Smooth muscle cell (in vitro differentiated cells): ENCODE measurements at regions not wholly inside any gene's neighbourhood (a gene's known extent, or its start where the extent isn't known, plus 50 kb on each side); places are given as distances from the start of the nearest gene placed in this dataset.

Experiments used
- DNase-seq: peaks from one replicate; lab custom pipeline; 2025; ENCODE audit not compliant: unreplicated experiment; lab: John Stamatoyannopoulos, UW
- H2AFZ ChIP-seq: fragments of 200-600 bp; sonication (generic); 2 replicates; pipeline ENCODE4 v1.6.0; 2016; ENCODE audit warnings: antibody characterized with exemption, low read depth, mild to moderate bottlenecking
- H3F3A ChIP-seq: fragments of 200-600 bp; sonication (generic); 2 replicates; pipeline ENCODE4 v1.6.0; 2017; ENCODE audit warnings: antibody characterized with exemption, low read depth
- H3K27ac ChIP-seq: fragments of 200-600 bp; sonication (generic); 2 replicates; pipeline ENCODE4 v1.5.1; 2016; ENCODE audit warnings: low read depth, mild to moderate bottlenecking
- H3K27me3 ChIP-seq: fragments of 200-600 bp; sonication (generic); 2 replicates; pipeline ENCODE4 v1.6.1; 2016; ENCODE audit warnings: low read depth, mild to moderate bottlenecking
- H3K36me3 ChIP-seq: fragments of 200-600 bp; sonication (generic); 2 replicates; pipeline ENCODE4 v1.5.1; 2016; ENCODE audit warnings: low read depth
- H3K4me1 ChIP-seq: fragments of 200-600 bp; sonication (generic); 2 replicates; pipeline ENCODE4 v1.5.1; 2016; ENCODE audit warnings: low read depth
- H3K4me2 ChIP-seq: fragments of 200-600 bp; sonication (generic); 2 replicates; pipeline ENCODE4 v1.6.0; 2016; ENCODE audit warnings: mild to moderate bottlenecking
- H3K4me3 ChIP-seq: fragments of 200-600 bp; sonication (generic); 2 replicates; pipeline ENCODE4 v1.5.1; 2016; ENCODE audit warnings: mild to moderate bottlenecking
- H3K79me2 ChIP-seq: fragments of 200-600 bp; sonication (generic); 2 replicates; pipeline ENCODE4 v1.6.0; 2016; ENCODE audit warnings: low read depth, mild to moderate bottlenecking
- H3K9ac ChIP-seq: fragments of 200-600 bp; sonication (generic); 2 replicates; pipeline ENCODE4 v1.6.0; 2016; ENCODE audit warnings: low read depth
- H3K9me3 ChIP-seq: fragments of 200-600 bp; sonication (generic); replicated peaks from 2 replicates; pipeline ENCODE4 v1.5.1; 2016; ENCODE audit warnings: low read depth
- H4K20me1 ChIP-seq: fragments of 200-600 bp; sonication (generic); 2 replicates; pipeline ENCODE4 v1.6.0; 2016; ENCODE audit warnings: low read depth
- WGBS: methylation state at CpG from one replicate; pipeline ENCODE4 v1.1.7; 2016; ENCODE audit warnings: low lambda C conversion rate; 5-methylcytosine and 5-hydroxymethylcytosine counted together
- TF ChIP-seq, protein P1 (sequence below): fragments of 200-600 bp; sonication (generic); IDR thresholded peaks from 2 replicates; pipeline ENCODE4 v1.5.1; 2017; ENCODE audit warnings: borderline replicate concordance, mild to moderate bottlenecking, antibody characterized with exemption; ENCODE audit not compliant: insufficient read depth, poor library complexity, severe bottlenecking

DNA sequence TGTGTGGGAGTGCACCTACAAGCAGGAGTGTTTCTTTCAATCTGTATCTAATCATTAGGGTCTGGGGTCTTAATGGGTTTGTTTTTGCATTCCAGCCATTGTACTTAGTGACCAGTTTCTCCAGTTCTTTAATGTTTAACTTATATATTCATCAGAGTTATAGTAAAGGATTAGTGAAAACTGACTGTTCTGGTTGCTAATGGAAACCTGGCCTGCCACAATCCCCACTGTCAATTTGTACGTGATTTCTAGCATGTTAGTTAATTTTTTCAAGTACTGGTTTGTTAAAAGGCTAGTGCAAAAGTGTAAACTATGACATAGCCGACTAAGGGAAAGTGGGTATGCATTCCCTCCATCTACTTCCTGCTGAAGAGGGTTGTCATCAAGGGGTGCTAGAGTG is 276.1 kb downstream of the HTR1A start:
- no peaks in the 10 kb centered on the region for H4K20me1 ChIP-seq
- no peaks in the 10 kb centered on the region for H3K79me2 ChIP-seq
- H3K27ac ChIP-seq = no peak overlapping the region
- H3F3A ChIP-seq = no peaks in the 10 kb centered on the region
- no peaks in the 10 kb centered on the region for H3K36me3 ChIP-seq
- WGBS = 62% methylated on average over 2 of the region's 2 CpGs
- no peak for DNase-seq
- H3K27me3 ChIP-seq = peaks cover 3% of the 10 kb centered on the region
- H3K4me2 ChIP-seq = no peak overlapping the region
- no peak overlapping the region for H2AFZ ChIP-seq
- H3K9me3 ChIP-seq = no peaks in the 10 kb centered on the region
- no peaks in the 10 kb centered on the region for H3K4me1 ChIP-seq
- no peak overlapping the region for H3K9ac ChIP-seq
- no peak overlapping the region for H3K4me3 ChIP-seq
- TF ChIP-seq, protein P1, sequence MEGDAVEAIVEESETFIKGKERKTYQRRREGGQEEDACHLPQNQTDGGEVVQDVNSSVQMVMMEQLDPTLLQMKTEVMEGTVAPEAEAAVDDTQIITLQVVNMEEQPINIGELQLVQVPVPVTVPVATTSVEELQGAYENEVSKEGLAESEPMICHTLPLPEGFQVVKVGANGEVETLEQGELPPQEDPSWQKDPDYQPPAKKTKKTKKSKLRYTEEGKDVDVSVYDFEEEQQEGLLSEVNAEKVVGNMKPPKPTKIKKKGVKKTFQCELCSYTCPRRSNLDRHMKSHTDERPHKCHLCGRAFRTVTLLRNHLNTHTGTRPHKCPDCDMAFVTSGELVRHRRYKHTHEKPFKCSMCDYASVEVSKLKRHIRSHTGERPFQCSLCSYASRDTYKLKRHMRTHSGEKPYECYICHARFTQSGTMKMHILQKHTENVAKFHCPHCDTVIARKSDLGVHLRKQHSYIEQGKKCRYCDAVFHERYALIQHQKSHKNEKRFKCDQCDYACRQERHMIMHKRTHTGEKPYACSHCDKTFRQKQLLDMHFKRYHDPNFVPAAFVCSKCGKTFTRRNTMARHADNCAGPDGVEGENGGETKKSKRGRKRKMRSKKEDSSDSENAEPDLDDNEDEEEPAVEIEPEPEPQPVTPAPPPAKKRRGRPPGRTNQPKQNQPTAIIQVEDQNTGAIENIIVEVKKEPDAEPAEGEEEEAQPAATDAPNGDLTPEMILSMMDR = no peak

- no peak for DNase-seq
- no peaks in the 10 kb centered on the region for H3K9me3 ChIP-seq
- H3F3A ChIP-seq = no peaks in the 10 kb centered on the region
- H4K20me1 ChIP-seq = no peaks in the 10 kb centered on the region
- H3K27me3 ChIP-seq = peaks cover 3% of the 10 kb centered on the region
- no peak overlapping the region for H3K27ac ChIP-seq
- H3K36me3 ChIP-seq = no peaks in the 10 kb centered on the region
- TF ChIP-seq, protein P1 = no peak
- no peak overlapping the region for H3K4me2 ChIP-seq
- H3K79me2 ChIP-seq = no peaks in the 10 kb centered on the region
- no peaks in the 10 kb centered on the region for H3K4me1 ChIP-seq
- no peak overlapping the region for H2AFZ ChIP-seq
- no peak overlapping the region for H3K9ac ChIP-seq
- H3K4me3 ChIP-seq = no peak overlapping the region
Measured at GRCh38 chr5:63685454-63685853, 276.8 kb downstream of the HTR1A start.

DNA sequence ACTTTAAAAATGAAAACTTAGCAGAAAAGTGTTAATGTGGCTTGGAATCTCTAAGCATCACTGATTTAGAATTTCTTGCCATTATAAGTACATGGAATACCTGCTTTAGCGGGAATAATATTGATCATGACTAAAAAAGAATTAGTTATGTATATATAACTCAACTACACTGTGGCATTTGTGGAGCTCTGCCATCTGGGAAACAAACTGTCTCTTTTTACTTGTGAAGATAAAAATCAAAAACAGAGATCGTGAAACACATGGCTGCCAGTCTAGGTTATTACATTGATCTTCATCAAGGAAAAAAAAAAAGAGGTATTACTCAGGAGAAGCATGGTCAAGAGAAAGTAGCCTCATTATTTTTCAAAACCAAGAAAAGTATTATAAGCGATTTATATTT is 287.4 kb downstream of the HTR1A start:
- 88% methylated on average over 3 of the region's 3 CpGs for WGBS
- TF ChIP-seq, protein P1 = no peak
- Histone ChIP-seq H3K9ac (no peak overlapping the region), H4K20me1 (no peaks in the 10 kb centered on the region), H3K27me3 (no peaks in the 10 kb centered on the region), H3K36me3 (no peaks in the 10 kb centered on the region), H3K79me2 (no peaks in the 10 kb centered on the region), H3K4me3 (no peak overlapping the region), H3K4me2 (no peak overlapping the region), H2AFZ (no peak overlapping the region), H3K27ac (no peak overlapping the region), H3K9me3 (no peaks in the 10 kb centered on the region), H3F3A (no peaks in the 10 kb centered on the region), H3K4me1 (no peaks in the 10 kb centered on the region)
- no peak for DNase-seq

- WGBS = 74% methylated on average over 1 of the region's 1 CpG
- H3K4me3 ChIP-seq = no peak overlapping the region
- no peaks in the 10 kb centered on the region for H3K36me3 ChIP-seq
- H3K4me1 ChIP-seq = peaks cover 20% of the 10 kb centered on the region
- no peak overlapping the region for H2AFZ ChIP-seq
- H3K79me2 ChIP-seq = no peaks in the 10 kb centered on the region
- H3K4me2 ChIP-seq = no peak overlapping the region
- H3K27ac ChIP-seq = no peak overlapping the region
- no peaks in the 10 kb centered on the region for H3K27me3 ChIP-seq
- H3K9me3 ChIP-seq = no peaks in the 10 kb centered on the region
- TF ChIP-seq, protein P1 = no peak
- no peak for DNase-seq
- no peak overlapping the region for H3K9ac ChIP-seq
- H3F3A ChIP-seq = no peaks in the 10 kb centered on the region
- no peaks in the 10 kb centered on the region for H4K20me1 ChIP-seq
Measured at GRCh38 chr5:63655043-63655442, 307.2 kb downstream of the HTR1A start.
